ENCODE measurements at regions not wholly inside any gene's neighbourhood (a gene's known extent, or its start where the extent isn't known, plus 50 kb on each side); places are given as distances from the start of the nearest gene placed in this dataset.

GRCh38 chr16:49084628-49085390 lies 196.8 kb downstream of the CBLN1 start:
- Histone ChIP-seq H3K36me3 (no peaks in the 10 kb centered on the region), H3K4me1 (no peaks in the 10 kb centered on the region), H3K27me3 (no peaks in the 10 kb centered on the region), H3K4me3 (no peak overlapping the region), H3K27ac (no peak overlapping the region), H3K9me3 (no peaks in the 10 kb centered on the region)
- DNase-seq (no peak), ATAC-seq (no peak)
- in situ Hi-C loops (cut with MboI; ENCODE audit: low sequenced_read_pairs in 4 of 4) = no loop called here
- no peak for TF ChIP-seq POLR2A (IDR thresholded peaks at IDR 0.05)
- TF ChIP-seq CTCF (IDR thresholded peaks at IDR 0.05 in 4 of 5, conservative IDR thresholded peaks at IDR 0.05 in 1 of 5) = no peak
- intact Hi-C loops (cut with DNase I; ENCODE audit: low total_unique reads) = no loop called here

- intact Hi-C loops (cut with DNase I; ENCODE audit: low total_unique reads) (no loop called here), in situ Hi-C loops (cut with MboI; ENCODE audit: low sequenced_read_pairs in 4 of 4) (no loop called here)
- H3K27ac ChIP-seq = no peak overlapping the region
- H3K36me3 ChIP-seq = no peaks in the 10 kb centered on the region
- no peak overlapping the region for H3K4me3 ChIP-seq
- H3K27me3 ChIP-seq = no peaks in the 10 kb centered on the region
- H3K9me3 ChIP-seq = no peaks in the 10 kb centered on the region
- no peaks in the 10 kb centered on the region for H3K4me1 ChIP-seq
- TF ChIP-seq CTCF (IDR thresholded peaks at IDR 0.05 in 4 of 5, conservative IDR thresholded peaks at IDR 0.05 in 1 of 5) = no peak
- no peak for ATAC-seq
- no peak for DNase-seq
Observed at GRCh38 chr16:49081554-49081953, 200.1 kb downstream of the CBLN1 start.

DNA sequence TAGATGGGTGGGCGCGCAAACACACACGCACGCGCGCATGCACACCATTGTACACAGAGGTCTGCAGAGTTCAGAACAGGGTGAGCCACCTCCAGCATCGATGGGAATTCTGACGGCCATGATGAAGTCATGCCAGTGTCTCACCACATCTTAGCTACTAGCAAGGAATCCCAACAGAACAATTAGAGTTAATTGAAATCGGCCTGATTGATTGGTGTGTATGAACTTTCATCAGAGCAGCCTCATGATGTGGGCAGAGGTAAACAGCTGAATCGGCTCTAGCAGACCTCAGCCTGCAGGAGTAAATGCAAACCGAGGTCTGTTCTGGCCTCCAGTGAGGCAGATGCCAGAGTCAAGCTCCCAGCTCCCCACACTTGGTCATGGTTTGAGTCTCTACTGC lies 200.6 kb downstream of the CBLN1 start:
- Histone ChIP-seq H3K27me3 (no peaks in the 10 kb centered on the region), H3K27ac (no peak overlapping the region), H3K36me3 (no peaks in the 10 kb centered on the region), H3K9me3 (no peaks in the 10 kb centered on the region), H3K4me1 (no peaks in the 10 kb centered on the region), H3K4me3 (no peak overlapping the region)
- TF ChIP-seq POLR2A (IDR thresholded peaks at IDR 0.05) = no peak
- no peak for TF ChIP-seq CTCF (IDR thresholded peaks at IDR 0.05 in 4 of 5, conservative IDR thresholded peaks at IDR 0.05 in 1 of 5)
- intact Hi-C loops (cut with DNase I; ENCODE audit: low total_unique reads) (no loop called here), in situ Hi-C loops (cut with MboI; ENCODE audit: low sequenced_read_pairs in 4 of 4) (no loop called here)
- DNase-seq (no peak), ATAC-seq (no peak)

DNA sequence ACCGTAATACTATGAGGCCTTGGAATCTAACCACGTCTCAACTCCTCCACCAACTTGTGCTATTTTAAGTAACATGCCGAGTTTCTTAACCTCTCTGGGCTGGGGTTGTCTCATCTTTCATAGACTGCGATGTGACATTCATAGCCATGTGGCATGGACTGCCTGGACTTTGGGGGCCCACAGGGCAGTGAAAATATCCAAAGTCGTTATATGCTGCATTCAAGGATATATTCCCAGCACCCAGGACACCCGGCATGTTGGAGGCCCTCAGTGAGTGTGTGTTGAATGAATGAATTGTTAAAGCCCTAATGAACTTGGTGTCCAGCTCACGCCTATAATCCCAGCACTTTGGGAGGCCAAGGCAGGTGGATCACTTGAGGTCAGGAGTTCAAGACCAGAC lies 203.1 kb downstream of the CBLN1 start:
- TF ChIP-seq CTCF (IDR thresholded peaks at IDR 0.05 in 4 of 5, conservative IDR thresholded peaks at IDR 0.05 in 1 of 5) (no peak), POLR2A (IDR thresholded peaks at IDR 0.05) (no peak)
- in situ Hi-C loops (cut with MboI; ENCODE audit: low sequenced_read_pairs in 4 of 4) = no loop called here
- no peak overlapping the region for H3K27ac ChIP-seq

GRCh38 chr16:49078104-49078503 lies 203.5 kb downstream of the CBLN1 start:
- intact Hi-C loops (cut with DNase I; ENCODE audit: low total_unique reads) = no loop called here
- no peaks in the 10 kb centered on the region for H3K27me3 ChIP-seq
- H3K4me1 ChIP-seq = no peaks in the 10 kb centered on the region
- in situ Hi-C loops (cut with MboI; ENCODE audit: low sequenced_read_pairs in 4 of 4) = no loop called here
- DNase-seq (no peak), ATAC-seq (no peak)
- H3K9me3 ChIP-seq = no peaks in the 10 kb centered on the region
- TF ChIP-seq CTCF (IDR thresholded peaks at IDR 0.05 in 4 of 5, conservative IDR thresholded peaks at IDR 0.05 in 1 of 5) (no peak), POLR2A (IDR thresholded peaks at IDR 0.05) (no peak)
- H3K27ac ChIP-seq = no peak overlapping the region
- H3K36me3 ChIP-seq = no peaks in the 10 kb centered on the region
- H3K4me3 ChIP-seq = no peak overlapping the region

More for the DNA sequence above, 203.1 kb downstream of the CBLN1 start:
- no peaks in the 10 kb centered on the region for H3K9me3 ChIP-seq
- intact Hi-C loops (cut with DNase I; ENCODE audit: low total_unique reads) = no loop called here
- no peak for DNase-seq
- no peak overlapping the region for H3K4me3 ChIP-seq
- no peak for ATAC-seq
- H3K36me3 ChIP-seq = no peaks in the 10 kb centered on the region
- no peaks in the 10 kb centered on the region for H3K27me3 ChIP-seq
- no peaks in the 10 kb centered on the region for H3K4me1 ChIP-seq

Measured in gastrocnemius medialis (tissue), 4 donors.